ENCODE measurements at regions not wholly inside any gene's neighbourhood (a gene's known extent, or its start where the extent isn't known, plus 50 kb on each side); places are given as distances from the start of the nearest gene placed in this dataset.
"Not testable (repeated sequence)": the region's sequence is repeated elsewhere in the genome, so short reads cannot be mapped to it uniquely, and the experiment has no call there.

GRCh38 chr5:56763711-56764466 is 51.5 kb upstream of the MAP3K1 start:
- Mint-ChIP-seq H3K4me3 (no peak overlapping the region), H3K36me3 (ENCODE audit: low read depth) (no peaks in the 10 kb centered on the region), H3K27ac (no peak overlapping the region), H3K4me1 (ENCODE audit: low read depth) (no peaks in the 10 kb centered on the region), H3K27me3 (ENCODE audit: low read depth) (peaks cover 12% of the 10 kb centered on the region), H3K9me3 (no peaks in the 10 kb centered on the region)

- H3K36me3 Mint-ChIP-seq (ENCODE audit: low read depth), result no peaks in the 10 kb centered on the region
- peaks cover 12% of the 10 kb centered on the region for H3K27me3 Mint-ChIP-seq (ENCODE audit: low read depth)
- H3K27ac Mint-ChIP-seq, result no peak overlapping the region
- no peaks in the 10 kb centered on the region for H3K9me3 Mint-ChIP-seq
- no peaks in the 10 kb centered on the region for H3K4me1 Mint-ChIP-seq (ENCODE audit: low read depth)
- no peak overlapping the region for H3K4me3 Mint-ChIP-seq
Observed at GRCh38 chr5:56763182-56763581, 52.2 kb upstream of the MAP3K1 start.

DNA sequence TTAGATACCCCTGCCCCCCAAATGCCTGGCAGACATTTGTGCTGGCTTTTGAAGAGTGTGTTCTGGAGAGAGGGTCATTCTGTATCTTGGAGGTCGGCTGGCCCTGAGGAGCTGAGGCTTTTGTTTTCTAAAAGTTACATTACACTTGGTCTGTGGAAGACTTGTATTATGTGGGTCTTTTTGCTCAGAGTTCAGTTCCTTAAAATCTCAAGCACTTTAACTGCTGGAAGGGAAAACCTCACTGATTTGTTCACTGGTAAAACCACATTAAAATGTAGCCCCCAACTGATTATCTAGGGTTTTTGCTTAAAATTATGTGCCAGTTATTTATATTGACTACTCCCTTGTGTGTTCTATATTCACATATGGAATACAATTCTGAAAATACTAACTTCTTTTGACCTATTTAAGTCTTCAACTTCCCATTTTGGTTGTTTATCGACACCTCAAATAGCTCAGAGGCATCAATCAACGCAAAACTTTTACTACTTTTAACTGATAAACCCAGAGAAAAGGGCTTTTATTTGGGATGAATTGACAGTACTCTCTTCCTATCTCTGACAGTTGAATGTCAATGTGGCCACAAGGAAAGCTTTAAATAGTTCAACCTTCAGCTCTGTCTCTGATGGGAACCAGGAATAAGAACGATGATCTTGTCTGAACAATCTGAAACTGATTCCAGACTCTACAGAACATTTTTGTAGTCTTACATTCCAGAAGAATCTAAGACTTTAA is 54.0 kb upstream of the MAP3K1 start:
- H3K9me3 Mint-ChIP-seq, result no peaks in the 10 kb centered on the region
- no peaks in the 10 kb centered on the region for H3K36me3 Mint-ChIP-seq (ENCODE audit: low read depth)
- no peak overlapping the region for H3K4me3 Mint-ChIP-seq
- H3K27ac Mint-ChIP-seq, result no peak overlapping the region
- peaks cover 12% of the 10 kb centered on the region for H3K27me3 Mint-ChIP-seq (ENCODE audit: low read depth)
- no peaks in the 10 kb centered on the region for H3K4me1 Mint-ChIP-seq (ENCODE audit: low read depth)

DNA sequence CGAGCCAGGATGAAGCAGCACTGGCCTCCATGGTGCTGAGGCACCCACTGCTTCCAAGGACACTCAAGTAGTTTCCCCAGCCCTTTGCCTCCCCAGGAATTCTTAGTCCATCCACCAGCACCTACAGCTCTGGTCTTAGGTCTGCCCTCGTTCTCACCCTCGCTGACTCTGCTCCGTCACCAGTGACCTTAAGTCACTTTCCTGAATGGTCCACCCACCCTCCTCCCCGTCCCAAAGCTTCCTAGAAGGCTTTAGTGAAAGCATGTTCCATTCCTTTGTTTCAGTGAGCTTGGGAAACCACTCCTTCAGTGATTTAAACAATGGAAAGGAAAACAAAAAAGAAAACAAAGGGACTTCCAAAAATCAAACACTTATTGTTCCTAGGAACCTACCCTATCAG is 54.6 kb upstream of the MAP3K1 start:
- no peak overlapping the region for H3K4me3 Mint-ChIP-seq
- no peaks in the 10 kb centered on the region for H3K36me3 Mint-ChIP-seq (ENCODE audit: low read depth)
- H3K27ac Mint-ChIP-seq, result no peak overlapping the region
- H3K27me3 Mint-ChIP-seq (ENCODE audit: low read depth), result peaks cover 12% of the 10 kb centered on the region
- no peaks in the 10 kb centered on the region for H3K9me3 Mint-ChIP-seq
- no peaks in the 10 kb centered on the region for H3K4me1 Mint-ChIP-seq (ENCODE audit: low read depth)

DNA sequence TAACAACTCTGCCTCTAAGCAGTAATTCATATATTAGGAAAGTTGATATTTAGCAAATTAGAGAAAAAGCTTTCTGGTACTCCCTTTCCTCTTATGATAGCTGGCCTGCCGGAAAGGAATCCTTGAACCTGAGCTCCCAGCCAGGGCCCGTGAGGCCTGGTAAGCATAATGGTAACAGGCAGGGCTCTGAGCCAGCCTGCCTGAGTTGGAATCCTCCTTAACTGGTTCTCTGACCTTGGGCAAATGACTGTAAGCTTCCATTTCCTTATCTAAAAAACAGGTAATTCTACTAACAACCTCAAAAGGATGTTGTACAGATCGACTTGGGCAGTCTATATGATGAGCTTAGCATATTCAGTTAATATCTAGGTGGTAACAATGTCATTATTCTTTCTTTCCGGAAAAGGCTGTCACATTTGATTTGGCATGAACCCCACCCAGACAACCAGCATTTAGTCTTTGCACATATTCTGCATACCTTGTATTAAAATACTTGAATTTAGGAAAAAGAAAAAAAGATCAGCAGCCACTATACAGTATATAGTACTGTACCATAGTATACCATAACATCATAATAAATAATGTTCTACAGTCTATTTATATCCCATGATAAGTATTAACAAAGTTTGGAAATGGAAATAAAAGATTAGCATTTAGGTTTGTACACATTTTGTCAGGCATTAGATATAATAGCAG is 55.7 kb upstream of the MAP3K1 start:
- Mint-ChIP-seq H3K9me3 (no peaks in the 10 kb centered on the region), H3K27me3 (ENCODE audit: low read depth) (peaks cover 15% of the 10 kb centered on the region), H3K36me3 (ENCODE audit: low read depth) (no peaks in the 10 kb centered on the region), H3K27ac (no peak overlapping the region), H3K4me1 (ENCODE audit: low read depth) (no peaks in the 10 kb centered on the region), H3K4me3 (no peak overlapping the region)

GRCh38 chr5:56757077-56757476 is 58.3 kb upstream of the MAP3K1 start:
- H3K36me3 Mint-ChIP-seq (ENCODE audit: low read depth), result no peaks in the 10 kb centered on the region
- H3K4me3 Mint-ChIP-seq, result no peak overlapping the region
- H3K27ac Mint-ChIP-seq, result no peak overlapping the region
- no peaks in the 10 kb centered on the region for H3K4me1 Mint-ChIP-seq (ENCODE audit: low read depth)
- peaks cover 15% of the 10 kb centered on the region for H3K27me3 Mint-ChIP-seq (ENCODE audit: low read depth)
- peaks cover 9% of the 10 kb centered on the region for H3K9me3 Mint-ChIP-seq

GRCh38 chr5:56755036-56755555 is 60.3 kb upstream of the MAP3K1 start:
- Mint-ChIP-seq H3K27me3 (ENCODE audit: low read depth) (peaks cover 4% of the 10 kb centered on the region), H3K9me3 (peaks cover 14% of the 10 kb centered on the region), H3K4me3 (no peak overlapping the region), H3K4me1 (ENCODE audit: low read depth) (no peaks in the 10 kb centered on the region), H3K27ac (no peak overlapping the region), H3K36me3 (ENCODE audit: low read depth) (no peaks in the 10 kb centered on the region)

DNA sequence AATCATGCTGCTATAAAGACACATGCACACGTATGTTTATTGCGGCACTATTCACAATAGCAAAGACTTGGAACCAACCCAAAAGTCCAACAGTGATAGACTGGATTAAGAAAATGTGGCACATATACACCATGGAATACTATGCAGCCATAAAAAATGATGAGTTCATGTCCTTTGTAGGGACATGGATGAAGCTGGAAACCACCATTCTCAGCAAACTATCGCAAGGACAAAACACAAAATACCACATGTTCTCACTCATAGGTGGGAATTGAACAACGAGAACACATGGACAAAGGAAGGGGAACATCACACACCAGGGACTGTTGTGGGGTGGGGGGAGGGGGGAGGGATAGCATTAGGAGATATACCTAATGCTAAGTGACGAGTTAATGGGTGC is 61.8 kb upstream of the MAP3K1 start:
- not testable (repeated sequence) for H3K4me1 Mint-ChIP-seq (ENCODE audit: low read depth); H3K4me3 Mint-ChIP-seq; H3K27me3 Mint-ChIP-seq (ENCODE audit: low read depth); H3K27ac Mint-ChIP-seq; H3K36me3 Mint-ChIP-seq (ENCODE audit: low read depth)
- H3K9me3 Mint-ChIP-seq, result peaks cover 18% of the 10 kb centered on the region

GRCh38 chr5:56751572-56752313 is 63.6 kb upstream of the MAP3K1 start:
- peaks cover 18% of the 10 kb centered on the region for H3K9me3 Mint-ChIP-seq
- no peak overlapping the region for H3K4me3 Mint-ChIP-seq
- no peak overlapping the region for H3K27ac Mint-ChIP-seq
- peaks cover 7% of the 10 kb centered on the region for H3K27me3 Mint-ChIP-seq (ENCODE audit: low read depth)
- H3K4me1 Mint-ChIP-seq (ENCODE audit: low read depth), result no peaks in the 10 kb centered on the region
- no peaks in the 10 kb centered on the region for H3K36me3 Mint-ChIP-seq (ENCODE audit: low read depth)

DNA sequence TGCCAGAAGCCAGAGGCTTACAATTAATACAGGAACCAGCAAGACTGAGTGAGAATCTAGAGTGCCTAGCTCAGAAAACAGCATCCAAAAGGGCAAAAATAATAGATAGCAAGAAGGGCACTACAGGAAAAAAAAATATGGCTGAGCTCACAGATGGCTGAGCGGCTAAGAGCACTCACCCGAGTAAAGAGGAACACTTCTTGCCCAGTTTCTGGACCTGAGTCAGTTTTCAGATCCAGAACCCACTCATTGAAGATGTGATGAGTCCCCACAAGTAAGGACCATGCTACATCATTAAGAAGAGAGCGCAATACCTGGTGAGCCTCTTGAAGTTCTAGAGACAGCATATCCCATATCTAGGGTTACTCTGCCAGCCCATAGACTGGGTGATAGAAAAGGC is 65.5 kb upstream of the MAP3K1 start:
- Mint-ChIP-seq H3K36me3 (ENCODE audit: low read depth) (no peaks in the 10 kb centered on the region), H3K27ac (no peak overlapping the region), H3K4me1 (ENCODE audit: low read depth) (no peaks in the 10 kb centered on the region), H3K27me3 (ENCODE audit: low read depth) (peaks cover 3% of the 10 kb centered on the region), H3K9me3 (peaks cover 18% of the 10 kb centered on the region), H3K4me3 (no peak overlapping the region)

GRCh38 chr5:56746553-56747339 is 68.6 kb upstream of the MAP3K1 start:
- Mint-ChIP-seq H3K36me3 (ENCODE audit: low read depth) (peaks cover 3% of the 10 kb centered on the region), H3K9me3 (peaks cover 7% of the 10 kb centered on the region), H3K4me3 (no peak overlapping the region), H3K27me3 (ENCODE audit: low read depth) (peaks cover 14% of the 10 kb centered on the region), H3K27ac (no peak overlapping the region), H3K4me1 (ENCODE audit: low read depth) (no peaks in the 10 kb centered on the region)

- peaks cover 4% of the 10 kb centered on the region for H3K9me3 Mint-ChIP-seq
- no peaks in the 10 kb centered on the region for H3K4me1 Mint-ChIP-seq (ENCODE audit: low read depth)
- no peak overlapping the region for H3K27ac Mint-ChIP-seq
- H3K27me3 Mint-ChIP-seq (ENCODE audit: low read depth), result peaks cover 15% of the 10 kb centered on the region
- H3K4me3 Mint-ChIP-seq, result no peak overlapping the region
- peaks cover 3% of the 10 kb centered on the region for H3K36me3 Mint-ChIP-seq (ENCODE audit: low read depth)
Observed at GRCh38 chr5:56745864-56746263, 69.5 kb upstream of the MAP3K1 start.

DNA sequence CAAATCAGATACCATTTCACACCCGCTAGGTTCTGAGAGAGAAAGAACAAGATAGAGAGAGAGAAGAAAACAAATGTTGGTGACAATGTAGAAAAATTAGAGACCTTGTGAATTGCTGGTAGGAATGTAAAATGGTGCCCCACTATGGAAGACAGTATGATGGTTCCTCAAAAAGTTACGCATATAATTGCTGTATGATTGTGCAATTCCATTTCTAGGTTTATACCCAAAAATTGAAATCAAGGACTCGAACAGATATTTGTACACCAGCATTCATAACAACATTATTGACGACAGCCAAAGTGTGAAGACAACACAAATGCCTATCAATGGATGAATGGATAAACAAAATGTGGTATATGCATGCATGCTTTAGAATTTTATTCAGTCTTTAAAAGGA is 74.5 kb upstream of the MAP3K1 start:
- H3K27ac Mint-ChIP-seq, result no peak overlapping the region
- no peak overlapping the region for H3K4me3 Mint-ChIP-seq
- peaks cover 16% of the 10 kb centered on the region for H3K4me1 Mint-ChIP-seq (ENCODE audit: low read depth)
- H3K36me3 Mint-ChIP-seq (ENCODE audit: low read depth), result peaks cover 10% of the 10 kb centered on the region
- H3K9me3 Mint-ChIP-seq, result peaks cover 5% of the 10 kb centered on the region
- peaks cover 11% of the 10 kb centered on the region for H3K27me3 Mint-ChIP-seq (ENCODE audit: low read depth)

DNA sequence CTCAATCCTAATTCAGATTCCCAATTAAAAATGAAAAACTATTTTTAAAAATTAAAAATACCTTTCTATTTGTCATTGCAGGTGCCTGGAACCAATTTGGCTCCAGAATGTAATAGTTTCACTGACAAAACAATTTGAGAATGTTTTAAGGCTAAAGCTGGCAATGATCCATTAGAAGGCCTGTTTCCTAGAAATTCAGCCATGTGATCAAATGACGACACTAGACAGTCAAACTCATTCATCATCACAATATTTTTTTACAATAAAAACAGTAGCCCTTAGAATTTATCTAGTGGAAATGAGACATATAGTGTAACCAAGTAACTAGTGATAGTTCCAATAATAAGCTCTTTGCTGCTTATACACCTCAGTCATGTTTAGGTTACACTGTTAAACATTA is 75.4 kb upstream of the MAP3K1 start:
- H3K36me3 Mint-ChIP-seq (ENCODE audit: low read depth), result peaks cover 10% of the 10 kb centered on the region
- H3K4me1 Mint-ChIP-seq (ENCODE audit: low read depth), result peaks cover 19% of the 10 kb centered on the region
- no peak overlapping the region for H3K4me3 Mint-ChIP-seq
- H3K27ac Mint-ChIP-seq, result no peak overlapping the region
- H3K9me3 Mint-ChIP-seq, result peaks cover 5% of the 10 kb centered on the region
- peaks cover 11% of the 10 kb centered on the region for H3K27me3 Mint-ChIP-seq (ENCODE audit: low read depth)
